IMR-90 (cell line): ENCODE measurements at regions not wholly inside any gene's neighbourhood (a gene's known extent, or its start where the extent isn't known, plus 50 kb on each side); places are given as distances from the start of the nearest gene placed in this dataset.

Experiments used
- ATAC-seq: fragments of 200-7000 bp; cut with Tn5 transposase; 2 replicates; pipeline ENCODE4 v1.9.1; 2020; ENCODE audit warnings: low read depth, mild to moderate bottlenecking, moderate library complexity
- BruUV-seq: library from RNA; stranded (reverse); fragments of 400-500 nt; replicated peaks from 2 replicates; lab custom pipeline; 2021; lab: Mats Ljungman, UMichigan
- CTCF ChIA-PET: fragments of 300-600 bp; formaldehyde crosslinking; extraction: SDS; loops from one replicate; lab custom pipeline; 2021; ENCODE audit warnings: antibody characterized with exemption; lab: Yijun Ruan, JAX
- POLR2A ChIA-PET: fragments of 300-600 bp; sonication (Branson Sonifier 250); formaldehyde crosslinking; loops from one replicate; lab custom pipeline; 2022; ENCODE audit warnings: antibody characterized with exemption; ENCODE audit not compliant: unreplicated experiment; lab: Charles Lee
- DNase-seq: peaks from one replicate; pipeline ENCODE4 v3.0.0; 2013
- H2AFZ ChIP-seq: replicated peaks from 2 replicates; pipeline ENCODE3; 2013; ENCODE audit warnings: low read length, mild to moderate bottlenecking; ENCODE audit not compliant: poor library complexity
- H2AK5ac ChIP-seq: 2 replicates; pipeline ENCODE4 v1.6.1; 2013; ENCODE audit warnings: low read depth, low read length, inconsistent platforms
- H2AK9ac ChIP-seq: replicated peaks from 2 replicates; pipeline ENCODE3; 2013; ENCODE audit warnings: mild to moderate bottlenecking, low read depth, low read length, moderate library complexity; ENCODE audit not compliant: poor library complexity
- H2BK120ac ChIP-seq: 2 replicates; pipeline ENCODE4 v1.6.1; 2013; ENCODE audit warnings: low read depth, low read length, inconsistent platforms
- H2BK15ac ChIP-seq: 3 replicates; pipeline ENCODE4 v1.6.1; 2013; ENCODE audit warnings: low read depth, low read length, inconsistent platforms
- H2BK20ac ChIP-seq: 2 replicates; pipeline ENCODE4 v1.6.1; 2013; ENCODE audit warnings: low read depth, mild to moderate bottlenecking, inconsistent platforms, low read length, moderate library complexity
- H2BK5ac ChIP-seq: 2 replicates; pipeline ENCODE4 v1.6.1; 2013; ENCODE audit warnings: mild to moderate bottlenecking, low read depth, low read length, inconsistent platforms; ENCODE audit not compliant: poor library complexity, severe bottlenecking
- H3K14ac ChIP-seq: replicated peaks from 2 replicates; pipeline ENCODE4 v1.6.1; 2013; ENCODE audit warnings: low read depth, low read length, inconsistent platforms
- H3K18ac ChIP-seq: 2 replicates; pipeline ENCODE4 v1.6.1; 2013; ENCODE audit warnings: low read depth, low read length, control low read depth
- H3K23ac ChIP-seq: 2 replicates; pipeline ENCODE4 v1.6.1; 2013; ENCODE audit warnings: low read depth, low read length, inconsistent platforms
- H3K27ac ChIP-seq: 2 replicates; pipeline ENCODE4 v1.5.1; 2013; ENCODE audit warnings: mild to moderate bottlenecking, control low read depth, low read length; ENCODE audit not compliant: insufficient read depth
- H3K27me3 ChIP-seq: 2 replicates; pipeline ENCODE4 v1.6.1; 2013; ENCODE audit warnings: low read length; ENCODE audit not compliant: control insufficient read depth, insufficient read depth
- H3K36me3 ChIP-seq: 2 replicates; pipeline ENCODE4 v1.6.1; 2013; ENCODE audit warnings: low read length, mixed read lengths; ENCODE audit not compliant: control insufficient read depth, insufficient read depth
- H3K4ac ChIP-seq: 2 replicates; pipeline ENCODE4 v1.6.1; 2013; ENCODE audit warnings: low read depth, low read length, inconsistent platforms
- H3K4me1 ChIP-seq: 2 replicates; pipeline ENCODE4 v1.6.1; 2013; ENCODE audit warnings: low read length, mixed read lengths; ENCODE audit not compliant: control insufficient read depth, insufficient read depth
- H3K4me2 ChIP-seq: 2 replicates; pipeline ENCODE4 v1.6.1; 2013; ENCODE audit warnings: low read depth, mild to moderate bottlenecking, control low read depth, low read length, moderate library complexity
- H3K4me3 ChIP-seq: 2 replicates; pipeline ENCODE4 v1.5.1; 2013; ENCODE audit warnings: low read depth, mild to moderate bottlenecking, control low read depth, low read length, moderate library complexity; ENCODE audit not compliant: insufficient read depth
- H3K56ac ChIP-seq: 2 replicates; pipeline ENCODE4 v1.6.1; 2013; ENCODE audit warnings: low read length, inconsistent platforms; ENCODE audit not compliant: insufficient read depth; ENCODE audit errors: extremely low read depth
- H3K79me1 ChIP-seq, 2 experiments: 2 replicates each; pipeline ENCODE4 v1.6.1; 2013; ENCODE audit warnings: low read length in 2 of 2, inconsistent platforms in 1 of 2, low read depth in 1 of 2
- H3K9ac ChIP-seq: 2 replicates; pipeline ENCODE4 v1.6.1; 2013; ENCODE audit warnings: low read depth, low read length, control low read depth
- H3K9me1 ChIP-seq: 2 replicates; pipeline ENCODE4 v1.6.1; 2013; ENCODE audit warnings: low read length, inconsistent platforms; ENCODE audit not compliant: insufficient read depth
- H3K9me3 ChIP-seq: 2 replicates; pipeline ENCODE4 v1.6.1; 2013; ENCODE audit warnings: low read length; ENCODE audit not compliant: control insufficient read depth, insufficient read depth
- H4K20me1 ChIP-seq: 2 replicates; pipeline ENCODE4 v1.6.1; 2013; ENCODE audit warnings: low read length, inconsistent platforms; ENCODE audit not compliant: insufficient read depth
- H4K5ac ChIP-seq: 2 replicates; pipeline ENCODE4 v1.6.1; 2013; ENCODE audit warnings: mild to moderate bottlenecking, low read depth, low read length, control low read depth
- H4K8ac ChIP-seq, 2 experiments: 2 replicates each; pipeline ENCODE4 v1.6.1; 2013; ENCODE audit warnings: low read depth in 2 of 2, low read length in 2 of 2, control low read depth in 1 of 2, inconsistent platforms in 1 of 2
- H4K91ac ChIP-seq: 2 replicates; pipeline ENCODE4 v1.6.1; 2013; ENCODE audit warnings: low read depth, low read length, inconsistent platforms; ENCODE audit not compliant: insufficient read depth
- CEBPB ChIP-seq: IDR thresholded peaks from 2 replicates; pipeline ENCODE4 v1.6.1; 2012; ENCODE audit warnings: low read depth, low read length, improper control_type of control experiment
- CHD1 ChIP-seq: IDR thresholded peaks from 2 replicates; pipeline ENCODE4 v1.6.1; 2012; ENCODE audit warnings: low read depth, low read length, improper control_type of control experiment
- ELK1 ChIP-seq: fragments of 150-350 bp; IDR thresholded peaks from 2 replicates; pipeline ENCODE4 v1.6.1; 2016; ENCODE audit warnings: low read depth, mild to moderate bottlenecking, low read length, moderate library complexity, borderline replicate concordance
- FOS ChIP-seq: fragments of 150-350 bp; IDR thresholded peaks from 2 replicates; pipeline ENCODE4 v1.6.1; 2016; ENCODE audit warnings: low read depth, low read length
- MAFK ChIP-seq: IDR thresholded peaks from 2 replicates; pipeline ENCODE4 v1.6.1; 2012; ENCODE audit warnings: low read depth, low read length, improper control_type of control experiment
- NFE2L2 ChIP-seq: fragments of 150-350 bp; IDR thresholded peaks from 2 replicates; pipeline ENCODE4 v1.6.1; 2016; ENCODE audit warnings: low read depth, mild to moderate bottlenecking, low read length
- POLR2A ChIP-seq: IDR thresholded peaks from 2 replicates; pipeline ENCODE4 v1.6.1; 2012; ENCODE audit warnings: mild to moderate bottlenecking, low read depth, low read length
- RFX5 ChIP-seq: IDR thresholded peaks from 2 replicates; pipeline ENCODE4 v1.8.0; 2012; ENCODE audit warnings: low read depth, mild to moderate bottlenecking, low read length, moderate library complexity
- dilution Hi-C: fragments of 300-500 bp; cut with HindIII; formaldehyde crosslinking; loops from one replicate; pipeline ENCODE4 v1.14.3; 2018; ENCODE audit warnings: low sequenced_read_pairs; ENCODE audit not compliant: unreplicated experiment
- in situ Hi-C: fragments of 300-500 bp; cut with MboI; formaldehyde crosslinking; loops from 3 replicates; pipeline ENCODE4 v1.14.3; 2019; ENCODE audit warnings: low sequenced_read_pairs, inconsistent platforms, mixed read lengths
- intact Hi-C: fragments of 100-400 bp; cut with micrococcal nuclease; formaldehyde crosslinking; loops from 2 replicates; pipeline ENCODE4 v1.10.0; 2022

GRCh38 chr3:124412644-124413043 is 317.6 kb upstream of the UMPS start:
- Histone ChIP-seq H3K14ac (no peak overlapping the region), H3K4me1 (peaks cover 6% of the 10 kb centered on the region), H4K91ac (no peak overlapping the region), H4K5ac (no peak overlapping the region), H2BK5ac (no peak overlapping the region), H2AFZ (no peak overlapping the region), H3K23ac (no peak overlapping the region), H3K56ac (no peak overlapping the region), H3K9me3 (no peaks in the 10 kb centered on the region), H2BK120ac (no peak overlapping the region), H3K27me3 (no peaks in the 10 kb centered on the region), H3K4me3 (no peak overlapping the region), H4K20me1 (no peaks in the 10 kb centered on the region), H2AK9ac (no peak overlapping the region), H3K4ac (no peak overlapping the region), H3K18ac (no peak overlapping the region), H3K27ac (no peak overlapping the region), H3K79me1 (no peaks in the 10 kb centered on the region), H3K4me2 (no peak overlapping the region), H3K36me3 (peaks cover 5% of the 10 kb centered on the region), H2BK15ac (no peak overlapping the region), H3K9me1 (peaks cover 2% of the 10 kb centered on the region; the same call in 1 of the 2 replicates), H2AK5ac (no peak overlapping the region), H4K8ac (no peak overlapping the region), H2BK20ac (no peak overlapping the region), H3K9ac (no peak overlapping the region)
- CTCF ChIA-PET: no interaction called here
- no peak for TF ChIP-seq MAFK
- no peak for TF ChIP-seq FOS
- no peak for TF ChIP-seq CHD1
- no peak for TF ChIP-seq ELK1
- peak; percentile 67 for TF ChIP-seq CEBPB
- no peak for TF ChIP-seq NFE2L2
- no peak for TF ChIP-seq POLR2A
- no peak for TF ChIP-seq RFX5
- in situ Hi-C loops: no loop called here
- POLR2A ChIA-PET: no interaction called here
- DNase-seq (no peak), ATAC-seq (no peak)
- intact Hi-C loops: no loop called here
- dilution Hi-C loops: no loop called here
- BruUV-seq: no TSS peak
